Sigmoid colon (tissue), 4 donors: ENCODE measurements at regions not wholly inside any gene's neighbourhood (a gene's known extent, or its start where the extent isn't known, plus 50 kb on each side); places are given as distances from the start of the nearest gene placed in this dataset.

ENCODE experiments used
- POLR2AphosphoS5 ChIP-seq, 4 donors: sonication (generic); formaldehyde crosslinking; IDR thresholded peaks; one replicate each; pipeline ENCODE4 v1.6.1; 2017; ENCODE audit warnings: antibody characterized with exemption in 4 of 4
- TF ChIP-seq, protein P1 (sequence below), 4 experiments: fragments of 450-650 bp in 3 of 4; fragments of 200-600 bp in 1 of 4; IDR thresholded peaks; one replicate each; pipeline ENCODE4 v1.5.1; 2016 to 2019; ENCODE audit warnings: antibody characterized with exemption in 4 of 4, mild to moderate bottlenecking in 3 of 4, moderate library complexity in 2 of 4

- TF ChIP-seq, protein P1, sequence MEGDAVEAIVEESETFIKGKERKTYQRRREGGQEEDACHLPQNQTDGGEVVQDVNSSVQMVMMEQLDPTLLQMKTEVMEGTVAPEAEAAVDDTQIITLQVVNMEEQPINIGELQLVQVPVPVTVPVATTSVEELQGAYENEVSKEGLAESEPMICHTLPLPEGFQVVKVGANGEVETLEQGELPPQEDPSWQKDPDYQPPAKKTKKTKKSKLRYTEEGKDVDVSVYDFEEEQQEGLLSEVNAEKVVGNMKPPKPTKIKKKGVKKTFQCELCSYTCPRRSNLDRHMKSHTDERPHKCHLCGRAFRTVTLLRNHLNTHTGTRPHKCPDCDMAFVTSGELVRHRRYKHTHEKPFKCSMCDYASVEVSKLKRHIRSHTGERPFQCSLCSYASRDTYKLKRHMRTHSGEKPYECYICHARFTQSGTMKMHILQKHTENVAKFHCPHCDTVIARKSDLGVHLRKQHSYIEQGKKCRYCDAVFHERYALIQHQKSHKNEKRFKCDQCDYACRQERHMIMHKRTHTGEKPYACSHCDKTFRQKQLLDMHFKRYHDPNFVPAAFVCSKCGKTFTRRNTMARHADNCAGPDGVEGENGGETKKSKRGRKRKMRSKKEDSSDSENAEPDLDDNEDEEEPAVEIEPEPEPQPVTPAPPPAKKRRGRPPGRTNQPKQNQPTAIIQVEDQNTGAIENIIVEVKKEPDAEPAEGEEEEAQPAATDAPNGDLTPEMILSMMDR (IDR thresholded peaks at IDR 0.05): no peak
- TF ChIP-seq POLR2AphosphoS5 (IDR thresholded peaks at IDR 0.05): no peak
These were observed 93.6 kb upstream of the KCNJ16 start for GRCh38 chr17:69981441-69981840.
